ENCODE measurements at regions not wholly inside any gene's neighbourhood (a gene's known extent, or its start where the extent isn't known, plus 50 kb on each side); places are given as distances from the start of the nearest gene placed in this dataset.
"Not testable (repeated sequence)": the region's sequence is repeated elsewhere in the genome, so short reads cannot be mapped to it uniquely, and the experiment has no call there.

GRCh38 chr6:110558575-110558974 lies 82.2 kb upstream of the SLC22A16 start:
- no peak for DNase-seq (ENCODE audit: low read depth in 4 of 4, low spot score in 1 of 4)

DNA sequence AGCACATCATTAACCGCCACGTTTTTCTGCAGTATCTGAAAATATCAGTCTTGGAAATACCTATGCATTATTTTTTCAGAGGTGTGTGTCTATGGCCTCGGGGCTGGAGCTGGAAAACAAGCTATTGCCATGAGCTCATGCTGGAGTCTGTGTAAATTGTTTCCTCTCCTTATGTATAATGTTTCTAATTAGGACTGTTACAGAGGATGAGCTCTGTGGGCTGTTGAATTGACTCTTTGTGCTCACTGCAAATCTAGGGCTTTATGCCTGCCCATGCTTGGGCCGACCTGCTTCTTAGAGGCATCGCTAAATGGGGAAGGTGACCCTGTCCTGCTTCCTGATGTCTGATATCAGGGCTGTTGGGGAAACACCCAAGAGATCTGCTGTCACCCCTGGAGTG lies 80.8 kb upstream of the SLC22A16 start:
- DNase-seq (ENCODE audit: low read depth in 4 of 4, low spot score in 1 of 4): no peak

DNA sequence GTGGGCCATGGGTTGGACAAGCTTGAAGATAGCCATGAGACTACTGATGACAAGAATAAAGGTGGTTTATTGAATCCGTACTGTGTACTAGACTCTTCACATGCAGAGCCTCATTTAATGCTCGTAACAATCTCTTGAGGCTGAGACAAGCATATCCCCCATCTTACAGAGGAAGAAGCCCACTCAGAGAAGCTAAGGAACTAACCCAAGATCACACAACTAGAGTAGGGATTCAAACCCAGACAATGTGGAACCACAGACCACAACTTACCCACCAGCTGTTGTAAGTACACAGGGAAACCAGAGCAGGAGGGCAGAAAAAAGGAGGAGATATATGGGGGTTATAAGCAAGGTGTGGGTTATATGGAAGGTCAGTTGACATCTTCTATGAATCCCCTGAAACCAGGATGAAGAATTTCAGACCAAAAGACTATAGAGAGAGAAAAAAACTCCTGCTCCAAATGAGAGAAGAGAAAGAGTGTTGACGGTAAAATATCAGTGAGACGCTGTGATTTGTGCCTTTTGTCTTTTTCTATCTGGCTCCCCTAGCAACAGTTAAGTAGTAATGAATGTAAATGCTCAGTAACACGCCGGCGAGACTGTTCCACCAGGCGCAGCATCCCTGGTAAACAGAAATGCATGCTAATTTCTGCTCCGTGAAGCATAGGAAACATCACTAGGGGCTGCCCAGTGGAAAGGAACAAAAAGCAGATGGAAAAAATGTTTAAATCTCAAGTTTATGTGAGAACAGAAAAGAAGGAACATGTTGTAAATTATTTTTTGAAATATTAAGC lies 80.1 kb upstream of the SLC22A16 start:
- no peak for DNase-seq (ENCODE audit: low read depth in 4 of 4, low spot score in 1 of 4)

DNA sequence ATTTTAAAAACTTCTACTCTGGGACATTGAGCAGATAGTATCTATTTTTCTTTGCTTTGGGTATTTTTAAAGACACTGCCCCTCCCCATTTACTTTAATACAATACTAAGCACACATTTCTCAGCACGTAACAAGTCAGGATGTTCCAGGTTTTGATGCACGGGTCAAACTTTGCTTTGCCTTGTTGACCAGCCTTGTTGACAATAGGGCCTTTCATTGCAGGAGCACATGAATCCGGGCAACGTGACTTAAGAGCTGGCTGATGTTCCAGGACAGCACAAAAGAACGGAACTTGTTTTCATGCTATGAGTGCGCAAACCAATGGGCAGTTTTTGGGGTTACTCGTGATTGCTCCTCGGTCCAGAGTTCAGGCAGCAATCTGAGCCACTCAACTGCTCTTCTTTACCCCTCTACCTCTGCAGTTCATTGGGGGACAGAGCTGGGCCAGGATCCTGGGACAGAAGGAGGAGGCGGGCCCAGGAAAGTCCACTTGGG lies 78.6 kb upstream of the SLC22A16 start:
- no peak for DNase-seq (ENCODE audit: low read depth in 4 of 4, low spot score in 1 of 4)

DNA sequence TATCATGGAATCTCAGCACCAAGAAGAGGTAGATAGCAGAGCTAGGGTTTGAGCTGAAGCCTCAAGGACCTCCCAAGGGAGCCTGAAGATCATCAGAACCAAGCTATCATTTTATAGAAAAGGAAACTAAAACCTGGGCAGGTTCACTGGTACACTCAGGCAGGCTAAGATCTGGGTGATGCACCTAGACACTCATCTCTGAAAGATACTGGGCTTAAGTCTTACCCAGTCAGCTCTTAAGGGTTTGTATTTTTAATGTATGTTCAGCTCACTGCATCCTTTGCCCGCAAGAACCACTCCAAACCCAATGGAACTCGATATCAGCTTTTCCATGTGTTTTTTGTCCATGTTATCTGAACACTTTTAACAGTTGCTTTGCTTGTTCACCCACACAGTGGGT lies 78.0 kb upstream of the SLC22A16 start:
- DNase-seq (ENCODE audit: low read depth in 4 of 4, low spot score in 1 of 4): no peak

- no peak for DNase-seq (ENCODE audit: low read depth in 4 of 4, low spot score in 1 of 4)
Measured at GRCh38 chr6:110552901-110553641, 76.7 kb upstream of the SLC22A16 start.

- DNase-seq (ENCODE audit: low read depth in 4 of 4, low spot score in 1 of 4): no peak
Measured at GRCh38 chr6:110552076-110552475, 75.7 kb upstream of the SLC22A16 start.

DNA sequence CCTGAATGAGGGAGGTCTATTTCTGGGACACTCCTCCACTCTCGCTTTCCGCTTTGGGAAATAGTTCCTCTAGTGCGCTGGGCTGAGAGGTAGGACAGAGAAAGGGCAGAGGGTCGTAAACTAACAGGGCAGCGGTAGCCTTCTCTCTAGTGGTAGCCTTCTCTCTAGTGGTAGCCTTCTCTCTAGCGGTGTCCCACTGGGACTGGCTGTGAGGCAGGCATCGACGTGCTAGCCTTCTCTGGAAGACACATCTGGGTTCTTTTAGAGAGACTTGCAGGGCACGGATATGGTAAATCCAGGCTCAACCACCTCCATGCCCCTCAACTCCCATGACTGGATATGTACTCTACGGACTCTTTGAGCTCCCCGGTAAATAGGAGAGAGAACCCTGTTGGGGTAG lies 74.7 kb upstream of the SLC22A16 start:
- DNase-seq (ENCODE audit: low read depth in 4 of 4, low spot score in 1 of 4): no peak

- DNase-seq (ENCODE audit: low read depth in 4 of 4, low spot score in 1 of 4): no peak
Measured at GRCh38 chr6:110550353-110550752, 73.9 kb upstream of the SLC22A16 start.

GRCh38 chr6:110549277-110549676 lies 72.9 kb upstream of the SLC22A16 start:
- no peak for DNase-seq (ENCODE audit: low read depth in 4 of 4, low spot score in 1 of 4)

DNA sequence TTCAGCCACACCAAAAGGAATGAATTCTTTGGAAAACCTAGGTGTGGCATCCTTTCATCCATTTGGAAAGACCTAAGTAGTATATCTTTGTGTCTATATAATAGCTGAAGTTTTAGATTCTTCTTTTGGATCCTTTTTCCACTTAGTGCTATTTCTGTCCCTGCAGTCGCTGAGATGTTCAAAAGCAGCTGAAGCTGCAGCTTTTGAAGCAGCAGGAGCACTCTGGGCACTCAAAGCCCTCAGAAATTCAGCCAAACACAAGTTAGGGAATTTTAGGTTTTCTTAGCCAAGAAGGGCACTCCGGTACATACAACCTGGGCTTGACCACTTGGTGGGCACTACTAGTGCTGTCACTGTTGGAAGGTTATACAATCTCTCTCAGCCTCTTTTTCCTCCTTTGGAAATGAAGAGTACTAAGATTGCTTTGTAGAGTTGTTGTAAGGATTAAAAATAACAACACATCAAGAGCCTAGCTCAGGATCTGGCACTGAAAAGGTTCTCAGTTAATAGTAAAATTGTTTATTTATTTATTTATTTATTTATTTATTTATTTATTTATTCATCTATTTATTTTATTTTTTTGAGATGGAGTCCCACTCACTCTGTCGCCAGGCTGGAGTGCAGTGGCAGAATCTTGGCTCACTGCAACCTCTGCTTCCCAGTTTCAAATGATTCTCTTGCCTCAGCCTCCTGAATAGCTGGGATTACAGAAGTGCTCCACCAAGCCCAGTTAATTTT lies 71.9 kb upstream of the SLC22A16 start:
- DNase-seq (ENCODE audit: low read depth in 4 of 4, low spot score in 1 of 4): no peak

GRCh38 chr6:110547266-110547964 lies 71.0 kb upstream of the SLC22A16 start:
- DNase-seq (ENCODE audit: low read depth in 4 of 4, low spot score in 1 of 4): no peak

GRCh38 chr6:110545081-110545872 lies 68.9 kb upstream of the SLC22A16 start:
- no peak for DNase-seq (ENCODE audit: low read depth in 4 of 4, low spot score in 1 of 4)

DNA sequence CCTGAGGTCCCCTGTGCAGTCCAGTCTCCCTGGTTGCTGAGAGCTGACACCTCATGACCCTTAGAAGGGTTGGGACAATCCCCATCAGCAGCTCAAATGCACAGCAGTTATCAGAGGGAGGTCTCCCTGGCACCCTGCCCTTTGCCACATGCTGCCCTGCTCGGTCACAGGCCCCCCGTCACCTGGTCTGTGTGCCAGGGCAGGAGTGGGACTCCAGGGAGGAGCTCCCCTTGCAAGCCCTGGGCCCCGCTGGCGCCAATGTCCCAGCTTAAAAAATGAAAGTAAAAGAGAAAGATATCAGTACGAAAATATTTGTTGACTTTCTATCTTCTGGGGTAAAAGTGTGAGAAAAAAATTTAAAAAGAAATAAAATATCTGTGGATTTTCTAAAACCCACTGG lies 68.1 kb upstream of the SLC22A16 start:
- no peak for DNase-seq (ENCODE audit: low read depth in 4 of 4, low spot score in 1 of 4)

GRCh38 chr6:110543106-110543505 lies 66.7 kb upstream of the SLC22A16 start:
- DNase-seq (ENCODE audit: low read depth in 4 of 4, low spot score in 1 of 4): no peak

- no peak for DNase-seq (ENCODE audit: low read depth in 4 of 4, low spot score in 1 of 4)
Measured at GRCh38 chr6:110542311-110543024, 66.1 kb upstream of the SLC22A16 start.

DNA sequence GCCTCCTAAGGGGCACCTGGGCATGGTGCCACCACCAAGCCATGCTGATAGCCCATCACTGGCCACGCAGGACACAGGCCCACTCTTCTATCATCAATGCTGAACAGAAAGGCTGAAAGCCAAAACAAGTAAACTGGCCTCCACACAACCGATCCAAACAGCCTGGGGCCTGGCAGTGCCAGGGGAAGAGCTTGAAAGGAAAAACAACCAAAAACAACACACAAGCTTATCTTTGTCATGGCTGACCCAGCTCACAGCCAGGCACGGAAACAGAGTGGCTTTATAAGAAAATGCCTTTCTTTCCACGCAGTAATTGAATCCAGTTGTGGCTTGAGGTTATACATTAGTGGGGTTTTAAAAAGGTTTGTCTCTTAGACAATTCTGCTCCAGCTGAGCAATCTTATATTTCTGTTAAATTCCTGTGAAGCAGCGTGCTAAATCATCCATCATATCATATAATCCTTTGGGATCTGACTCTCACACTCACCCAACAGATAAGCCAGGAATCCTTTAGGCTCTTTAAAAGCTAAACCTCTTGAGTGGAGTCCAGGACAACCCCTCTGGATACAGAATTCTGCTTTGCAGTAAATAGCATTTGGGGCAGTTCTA lies 65.4 kb upstream of the SLC22A16 start:
- DNase-seq (ENCODE audit: low read depth in 4 of 4, low spot score in 1 of 4): no peak

DNA sequence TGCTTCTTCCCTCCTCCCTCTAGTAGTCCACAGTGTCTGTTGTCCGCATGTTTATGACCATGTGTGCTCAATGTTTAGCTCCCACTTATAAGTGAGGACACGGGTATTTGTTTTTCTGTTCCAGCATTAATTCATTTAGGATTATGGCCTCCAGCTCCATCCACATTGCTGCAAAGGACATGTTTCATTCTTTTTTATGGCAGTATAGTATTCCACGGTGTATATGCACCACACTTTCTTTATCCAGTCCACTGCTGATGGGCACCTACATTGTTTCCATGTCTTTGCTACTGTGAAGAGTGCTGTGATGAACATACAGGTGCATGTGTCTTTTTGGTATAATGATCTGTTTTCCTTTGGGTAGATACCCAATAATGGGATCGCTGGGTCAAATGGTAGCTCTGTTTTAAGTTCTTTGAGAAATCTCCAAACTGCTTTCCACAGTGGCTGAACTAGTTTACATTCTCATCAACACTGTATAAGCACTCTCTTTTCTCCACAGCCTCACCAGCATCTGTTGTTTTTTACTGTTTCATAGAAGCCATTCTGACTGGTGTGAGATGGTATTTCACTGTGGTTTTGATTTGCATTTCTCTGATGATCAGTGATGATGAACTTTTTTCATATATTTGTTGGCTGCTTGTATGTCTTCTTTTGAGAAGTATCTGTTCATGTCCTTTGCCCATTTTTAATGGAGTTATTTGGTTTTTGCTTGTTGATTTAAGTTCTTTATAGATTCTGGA lies 63.0 kb upstream of the SLC22A16 start:
- not testable (repeated sequence) for DNase-seq (ENCODE audit: low read depth in 4 of 4, low spot score in 1 of 4)
